K562 (cell line): ENCODE measurements at regions not wholly inside any gene's neighbourhood (a gene's known extent, or its start where the extent isn't known, plus 50 kb on each side); places are given as distances from the start of the nearest gene placed in this dataset.

Source experiments
- ARHGAP35 ChIP-seq: fragments of 450-650 bp; IDR thresholded peaks from 2 replicates; pipeline ENCODE4 v1.6.1; 2018; ENCODE audit not compliant: partially characterized antibody
- CTCF ChIP-seq, 3 experiments: IDR thresholded peaks in 2 of 3; conservative IDR thresholded peaks in 1 of 3; 2 replicates each; pipeline ENCODE4 v1.5.1; 2011 to 2012; ENCODE audit warnings: low read length in 3 of 3, mild to moderate bottlenecking in 3 of 3, control low read depth in 2 of 3, improper control_type of control experiment in 1 of 3, inconsistent platforms in 1 of 3, low read depth in 1 of 3, mixed read lengths in 1 of 3, moderate library complexity in 1 of 3; ENCODE audit not compliant: insufficient read depth in 2 of 3
- ETS1 ChIP-seq: conservative IDR thresholded peaks from 2 replicates; pipeline ENCODE4 v1.6.1; 2011; ENCODE audit warnings: low read depth, mild to moderate bottlenecking, low read length; ENCODE audit not compliant: control insufficient read depth
- EZH2 ChIP-seq: IDR thresholded peaks from 2 replicates; pipeline ENCODE4 v1.6.1; 2012; ENCODE audit warnings: low read depth, mild to moderate bottlenecking, inconsistent platforms, low read length, borderline replicate concordance
- GATAD2A ChIP-seq: fragments of 450-650 bp; IDR thresholded peaks from 2 replicates; pipeline ENCODE4 v1.6.1; 2017
- HMG20B ChIP-seq: fragments of 250-450 bp; sonication (Bioruptor Pico); IDR thresholded peaks from 2 replicates; pipeline ENCODE4 v1.5.0; 2021; ENCODE audit warnings: mild to moderate bottlenecking
- MTA1 ChIP-seq: fragments of 450-650 bp; IDR thresholded peaks from 2 replicates; pipeline ENCODE4 v1.6.1; 2017; ENCODE audit warnings: borderline replicate concordance
- RBFOX2 ChIP-seq: fragments of 200-400 bp; formaldehyde crosslinking; IDR thresholded peaks from 2 replicates; pipeline ENCODE4 v1.6.1; 2017; ENCODE audit warnings: low read depth, mild to moderate bottlenecking, low read length, moderate library complexity
- RFX5 ChIP-seq: IDR thresholded peaks from 2 replicates; pipeline ENCODE4 v1.6.1; 2011; ENCODE audit warnings: low read depth, mild to moderate bottlenecking, improper control_type of control experiment, low read length
- TBL1XR1 ChIP-seq, 2 experiments: IDR thresholded peaks; 2 replicates each; pipeline ENCODE4 v1.6.1; 2012; ENCODE audit warnings: improper control_type of control experiment in 2 of 2, low read length in 2 of 2, mild to moderate bottlenecking in 1 of 2
- U2AF2 ChIP-seq: fragments of 200-400 bp; formaldehyde crosslinking; optimal IDR thresholded peaks from 2 replicates; pipeline ENCODE3; 2017; ENCODE audit warnings: low read depth, mild to moderate bottlenecking, low read length
- ZBTB17 ChIP-seq: fragments of 450-650 bp; formaldehyde crosslinking; IDR thresholded peaks from 2 replicates; pipeline ENCODE4 v1.4.0; 2020; ENCODE audit warnings: mild to moderate bottlenecking
- ZBTB33 ChIP-seq: sonication (generic); formaldehyde crosslinking; IDR thresholded peaks from 2 replicates; pipeline ENCODE4 v1.8.1; 2023; ENCODE audit warnings: mild to moderate bottlenecking, missing genetic modification reagents
- ZNF561 ChIP-seq: fragments of 450-650 bp; formaldehyde crosslinking; conservative IDR thresholded peaks from 2 replicates; pipeline ENCODE4 v1.4.0; 2020; ENCODE audit warnings: mild to moderate bottlenecking, moderate library complexity

GRCh38 chr6:169863710-169864109 is 112.3 kb downstream of the ERMARD start:
- TF ChIP-seq ETS1 (no peak), GATAD2A (no peak), EZH2 (no peak), CTCF (IDR thresholded peaks at IDR 0.05 in 2 of 3, conservative IDR thresholded peaks at IDR 0.05 in 1 of 3; ENCODE audit: insufficient read depth in 2 of 3, low read depth in 1 of 3, low read length in 3 of 3) (no peak), ZNF561 (CRISPR knock-in tag) (no peak), ZBTB17 (CRISPR knock-in tag) (no peak), RBFOX2 (no peak), TBL1XR1 (IDR thresholded peaks at IDR 0.05; ENCODE audit: low read length in 2 of 2) (no peak), RFX5 (no peak), HMG20B (CRISPR knock-in tag) (no peak), U2AF2 (no peak), ZBTB33 (no peak), ARHGAP35 (no peak), MTA1 (no peak)
